H9 (cell line): ENCODE measurements at regions not wholly inside any gene's neighbourhood (a gene's known extent, or its start where the extent isn't known, plus 50 kb on each side); places are given as distances from the start of the nearest gene placed in this dataset.

Experiments used
- DNase-seq: peaks from one replicate; pipeline ENCODE4 v3.0.0-alpha.2; 2017
- H2AFZ ChIP-seq: one replicate; pipeline ENCODE4 v1.6.1; 2013; ENCODE audit warnings: mild to moderate bottlenecking, low read length, control low read depth, moderate library complexity
- H2AK5ac ChIP-seq: 2 replicates; pipeline ENCODE4 v1.6.1; 2013; ENCODE audit warnings: low read length, control low read depth, mixed read lengths; ENCODE audit not compliant: insufficient read length
- H2BK120ac ChIP-seq: one replicate; pipeline ENCODE4 v1.6.1; 2013; ENCODE audit warnings: low read depth, mild to moderate bottlenecking, low read length, control low read depth, inconsistent platforms; ENCODE audit not compliant: poor library complexity, severe bottlenecking
- H2BK12ac ChIP-seq: 2 replicates; pipeline ENCODE4 v1.6.1; 2013; ENCODE audit warnings: low read length, control low read depth, mixed read lengths, low read depth; ENCODE audit not compliant: insufficient read length
- H2BK15ac ChIP-seq: 2 replicates; pipeline ENCODE4 v1.6.1; 2013; ENCODE audit warnings: low read depth, low read length, control low read depth
- H2BK20ac ChIP-seq: one replicate; pipeline ENCODE4 v1.6.1; 2013; ENCODE audit warnings: low read depth, mild to moderate bottlenecking, low read length, control low read depth, inconsistent platforms; ENCODE audit not compliant: poor library complexity, severe bottlenecking
- H2BK5ac ChIP-seq: 2 replicates; pipeline ENCODE4 v1.6.1; 2013; ENCODE audit warnings: low read length, control low read depth, mixed read lengths; ENCODE audit not compliant: insufficient read length
- H3K14ac ChIP-seq: 2 replicates; pipeline ENCODE4 v1.6.1; 2013; ENCODE audit warnings: low read length, control low read depth; ENCODE audit not compliant: insufficient read depth
- H3K18ac ChIP-seq: 2 replicates; pipeline ENCODE4 v1.6.1; 2013; ENCODE audit warnings: low read depth, mild to moderate bottlenecking, mixed read lengths, low read length, control low read depth; ENCODE audit not compliant: insufficient read length
- H3K23ac ChIP-seq: 2 replicates; pipeline ENCODE4 v1.6.1; 2013; ENCODE audit warnings: low read length, control low read depth, mixed read lengths, low read depth; ENCODE audit not compliant: insufficient read length
- H3K23me2 ChIP-seq: 2 replicates; pipeline ENCODE4 v1.6.1; 2013; ENCODE audit warnings: low read depth, mild to moderate bottlenecking, mixed read lengths, low read length, control low read depth; ENCODE audit not compliant: insufficient read length, poor library complexity, severe bottlenecking
- H3K27ac ChIP-seq: 2 replicates; pipeline ENCODE4 v1.5.1; 2013; ENCODE audit warnings: low read length, control low read depth, mixed read lengths, low read depth; ENCODE audit not compliant: insufficient read length
- H3K27me3 ChIP-seq: 2 replicates; pipeline ENCODE4 v1.6.1; 2013; ENCODE audit warnings: low read length, control low read depth, inconsistent platforms; ENCODE audit not compliant: insufficient read depth
- H3K4ac ChIP-seq: 2 replicates; pipeline ENCODE4 v1.6.1; 2013; ENCODE audit warnings: low read depth, mild to moderate bottlenecking, control low read depth, inconsistent platforms, low read length, moderate library complexity
- H3K4me1 ChIP-seq: 2 replicates; pipeline ENCODE4 v1.6.1; 2013; ENCODE audit warnings: low read length, control low read depth, inconsistent platforms; ENCODE audit not compliant: insufficient read depth
- H3K4me2 ChIP-seq: 2 replicates; pipeline ENCODE4 v1.6.1; 2013; ENCODE audit warnings: low read length, control low read depth, mixed read lengths; ENCODE audit not compliant: insufficient read length, insufficient read depth
- H3K56ac ChIP-seq: 2 replicates; pipeline ENCODE4 v1.6.1; 2013; ENCODE audit warnings: low read depth, mild to moderate bottlenecking, mixed read lengths, low read length, control low read depth; ENCODE audit not compliant: insufficient read length
- H3K79me1 ChIP-seq: 2 replicates; pipeline ENCODE4 v1.6.1; 2013; ENCODE audit warnings: low read depth, mild to moderate bottlenecking, moderate library complexity, low read length, control low read depth, inconsistent platforms; ENCODE audit not compliant: insufficient read depth, poor library complexity, severe bottlenecking
- H3K79me2 ChIP-seq: 2 replicates; pipeline ENCODE4 v1.6.1; 2013; ENCODE audit warnings: low read length, control low read depth, inconsistent platforms; ENCODE audit not compliant: insufficient read depth
- H3K9ac ChIP-seq: 2 replicates; pipeline ENCODE4 v1.6.1; 2013; ENCODE audit warnings: low read length, control low read depth, mixed read lengths; ENCODE audit not compliant: insufficient read length; ENCODE audit errors: extremely low read depth
- H3K9me3 ChIP-seq: one replicate; pipeline ENCODE4 v1.6.1; 2013; ENCODE audit warnings: low read depth, low read length, inconsistent platforms; ENCODE audit not compliant: control insufficient read depth
- H3T11ph ChIP-seq: one replicate; pipeline ENCODE4 v1.6.1; 2013; ENCODE audit warnings: mild to moderate bottlenecking, low read length, control low read depth, inconsistent platforms
- H4K20me1 ChIP-seq: one replicate; pipeline ENCODE4 v1.6.1; 2013; ENCODE audit not compliant: control insufficient read depth, insufficient read length, insufficient read depth
- H4K5ac ChIP-seq: 2 replicates; pipeline ENCODE4 v1.6.1; 2013; ENCODE audit warnings: low read depth, mild to moderate bottlenecking, mixed read lengths, low read length, control low read depth; ENCODE audit not compliant: insufficient read length
- H4K8ac ChIP-seq: replicated peaks from 2 replicates; pipeline ENCODE4 v1.6.1; 2013; ENCODE audit warnings: low read length, control low read depth, mixed read lengths, low read depth; ENCODE audit not compliant: insufficient read length
- H4K91ac ChIP-seq: 2 replicates; pipeline ENCODE4 v1.6.1; 2013; ENCODE audit warnings: low read depth, mild to moderate bottlenecking, moderate library complexity, mixed read lengths, low read length, control low read depth; ENCODE audit not compliant: insufficient read length
- H3K27ac Mint-ChIP-seq, 3 experiments: 2 replicates in 2 of 3; 3 replicates in 1 of 3; pipeline ENCODE4 v1.8.0; 2020 to 2021; ENCODE audit warnings: mixed read lengths in 3 of 3, mild to moderate bottlenecking in 1 of 3, moderate library complexity in 1 of 3
- H3K27me3 Mint-ChIP-seq: 2 replicates; pipeline ENCODE4 v1.8.0; 2021; ENCODE audit warnings: low read depth, mild to moderate bottlenecking, moderate library complexity, mixed read lengths
- H3K36me3 Mint-ChIP-seq, 3 experiments: 2 replicates in 2 of 3; 3 replicates in 1 of 3; pipeline ENCODE4 v1.8.0; 2020 to 2021; ENCODE audit warnings: low read depth in 3 of 3, mixed read lengths in 3 of 3; ENCODE audit not compliant: insufficient read depth in 1 of 3
- H3K4me1 Mint-ChIP-seq, 2 experiments: 2 replicates each; pipeline ENCODE4 v1.8.0; 2020; ENCODE audit warnings: mixed read lengths in 2 of 2
- H3K4me3 Mint-ChIP-seq, 2 experiments: 2 replicates in 1 of 2; 3 replicates in 1 of 2; pipeline ENCODE4 v1.8.0; 2020 to 2021; ENCODE audit warnings: mild to moderate bottlenecking in 2 of 2, mixed read lengths in 2 of 2, moderate library complexity in 1 of 2
- H3K9me3 Mint-ChIP-seq, 2 experiments: 2 replicates in 1 of 2; 3 replicates in 1 of 2; pipeline ENCODE4 v1.8.0; 2020; ENCODE audit warnings: mild to moderate bottlenecking in 2 of 2, mixed read lengths in 2 of 2, moderate library complexity in 1 of 2
- WGBS: extraction: QIAGEN DNeasy Blood & Tissue Kit; methylation state at CpG from one replicate; pipeline ENCODE4 v1.1.7; 2013; ENCODE audit warnings: missing lambda C conversion rate, low lambda C conversion rate, mixed read lengths; ENCODE audit not compliant: insufficient read length; ENCODE audit errors: extremely low coverage; 5-methylcytosine and 5-hydroxymethylcytosine counted together
- TF ChIP-seq, protein P1 (sequence below): fragments of 200-600 bp; sonication (generic); conservative IDR thresholded peaks from 3 replicates; pipeline ENCODE4 v1.8.0; 2021; ENCODE audit warnings: antibody characterized with exemption, mild to moderate bottlenecking

DNA sequence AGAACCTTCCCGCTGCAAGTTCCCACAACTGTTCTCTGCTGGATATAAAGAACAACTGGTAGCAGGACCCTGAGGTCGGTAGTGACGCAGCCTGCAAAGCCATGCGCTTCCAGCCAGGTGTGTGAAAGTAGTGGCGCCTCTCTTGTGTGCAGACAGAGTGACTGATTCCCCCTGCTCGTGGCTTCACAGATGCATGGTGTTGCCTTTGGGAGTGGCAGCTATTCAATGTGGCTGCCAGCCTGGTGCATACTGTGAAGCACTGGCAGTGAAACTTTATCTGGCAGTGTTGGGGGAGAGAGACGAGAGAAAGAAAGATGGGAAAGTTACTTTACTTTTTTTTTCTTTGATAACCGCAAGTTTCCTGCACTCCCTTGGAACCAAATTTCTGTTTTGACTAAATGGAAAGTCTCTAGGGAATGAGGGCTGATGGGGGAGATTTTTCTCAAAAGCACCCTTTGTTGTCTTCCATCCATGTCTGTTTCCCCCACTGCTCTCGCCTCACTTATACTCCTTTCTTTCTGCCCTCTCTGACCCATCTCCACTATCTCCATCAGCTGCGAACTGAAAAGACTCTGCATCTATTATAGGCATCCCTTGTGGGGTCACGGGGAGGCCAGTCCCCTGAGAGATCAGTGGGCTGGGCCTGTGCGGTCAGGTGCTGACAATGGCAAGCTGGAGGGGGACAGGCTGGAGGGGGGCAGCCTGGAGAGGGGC is 90.0 kb upstream of the TNP1 start:
- Histone ChIP-seq H3K14ac (peak overlapping the region; percentile 35; the same call in 1 of the 2 replicates), H3K9me3 (no peaks in the 10 kb centered on the region), H2BK12ac (no peak overlapping the region), H3K56ac (no peak overlapping the region), H2BK15ac (no peak overlapping the region), H3K9ac (no peak overlapping the region), H3K23me2 (no peaks in the 10 kb centered on the region), H3K79me1 (no peaks in the 10 kb centered on the region), H4K8ac (no peak overlapping the region), H3T11ph (no peak overlapping the region), H4K20me1 (no peaks in the 10 kb centered on the region), H2BK120ac (no peak overlapping the region), H2AK5ac (no peak overlapping the region), H3K27me3 (no peaks in the 10 kb centered on the region), H3K27ac (no peak overlapping the region), H2BK20ac (no peak overlapping the region), H3K4me2 (no peak overlapping the region), H4K91ac (no peak overlapping the region), H3K18ac (no peak overlapping the region), H3K4ac (no peak overlapping the region), H2AFZ (no peak overlapping the region), H3K79me2 (no peaks in the 10 kb centered on the region), H3K23ac (no peak overlapping the region), H2BK5ac (no peak overlapping the region), H4K5ac (no peak overlapping the region), H3K4me1 (no peaks in the 10 kb centered on the region)
- Mint-ChIP-seq H3K27me3 (peaks cover 10% of the 10 kb centered on the region), H3K27ac (no peak overlapping the region; a peak in 1 of 7 replicates), H3K4me1 (no peaks in the 10 kb centered on the region), H3K4me3 (no peak overlapping the region), H3K36me3 (no peaks in the 10 kb centered on the region; a peak in 1 of 7 replicates), H3K9me3 (peaks cover 3 to 5% of the 10 kb centered on the region in 2 experiments; a peak in 4 of 5 replicates)
- WGBS: no CpG with 5 or more reads among the region's 12 CpGs
- no peak for DNase-seq
- TF ChIP-seq, protein P1, sequence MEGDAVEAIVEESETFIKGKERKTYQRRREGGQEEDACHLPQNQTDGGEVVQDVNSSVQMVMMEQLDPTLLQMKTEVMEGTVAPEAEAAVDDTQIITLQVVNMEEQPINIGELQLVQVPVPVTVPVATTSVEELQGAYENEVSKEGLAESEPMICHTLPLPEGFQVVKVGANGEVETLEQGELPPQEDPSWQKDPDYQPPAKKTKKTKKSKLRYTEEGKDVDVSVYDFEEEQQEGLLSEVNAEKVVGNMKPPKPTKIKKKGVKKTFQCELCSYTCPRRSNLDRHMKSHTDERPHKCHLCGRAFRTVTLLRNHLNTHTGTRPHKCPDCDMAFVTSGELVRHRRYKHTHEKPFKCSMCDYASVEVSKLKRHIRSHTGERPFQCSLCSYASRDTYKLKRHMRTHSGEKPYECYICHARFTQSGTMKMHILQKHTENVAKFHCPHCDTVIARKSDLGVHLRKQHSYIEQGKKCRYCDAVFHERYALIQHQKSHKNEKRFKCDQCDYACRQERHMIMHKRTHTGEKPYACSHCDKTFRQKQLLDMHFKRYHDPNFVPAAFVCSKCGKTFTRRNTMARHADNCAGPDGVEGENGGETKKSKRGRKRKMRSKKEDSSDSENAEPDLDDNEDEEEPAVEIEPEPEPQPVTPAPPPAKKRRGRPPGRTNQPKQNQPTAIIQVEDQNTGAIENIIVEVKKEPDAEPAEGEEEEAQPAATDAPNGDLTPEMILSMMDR: no peak
